ENCODE measurements at regions not wholly inside any gene's neighbourhood (a gene's known extent, or its start where the extent isn't known, plus 50 kb on each side); places are given as distances from the start of the nearest gene placed in this dataset.

DNA sequence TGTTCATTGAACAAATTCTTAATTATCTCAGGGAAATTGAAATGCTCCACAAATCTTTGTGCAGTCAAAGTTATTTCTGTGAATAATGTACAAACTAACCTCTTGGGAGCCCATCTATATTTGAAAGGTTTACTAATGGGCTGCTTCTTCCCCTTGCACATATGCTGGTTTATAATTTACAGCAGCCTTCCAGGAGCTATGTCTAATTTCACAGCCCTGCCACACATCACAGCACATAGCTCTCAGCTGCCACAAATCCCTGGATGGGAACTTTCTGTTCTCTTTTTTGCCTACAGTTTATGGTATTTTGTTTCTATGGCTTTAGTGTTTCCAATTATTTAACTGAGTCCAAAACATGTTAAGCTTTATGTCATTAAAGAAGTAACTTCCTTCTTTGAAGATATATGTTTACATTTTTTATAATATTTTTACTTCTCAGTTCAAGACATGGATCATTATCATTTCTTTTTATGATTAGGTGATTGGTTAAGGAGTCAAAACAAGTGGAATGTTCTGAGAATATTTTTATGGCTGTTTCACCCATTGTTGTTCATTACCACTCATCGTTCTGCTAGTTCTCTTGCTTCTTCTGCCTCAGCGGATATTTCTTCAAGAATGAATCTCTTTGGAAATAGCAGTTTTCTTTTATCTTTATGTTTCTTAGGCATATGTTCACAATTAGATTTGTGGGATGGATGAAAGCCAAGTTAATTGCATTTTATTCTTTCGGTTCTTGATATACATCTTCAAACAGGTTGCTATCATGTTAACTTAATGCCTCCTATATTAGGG is 475.6 kb upstream of the MIS18BP1 start:
- no peak for TF ChIP-seq POLR2A (IDR thresholded peaks at IDR 0.05)
- no peak for TF ChIP-seq EP300 (IDR thresholded peaks at IDR 0.05)
- TF ChIP-seq, protein P1, sequence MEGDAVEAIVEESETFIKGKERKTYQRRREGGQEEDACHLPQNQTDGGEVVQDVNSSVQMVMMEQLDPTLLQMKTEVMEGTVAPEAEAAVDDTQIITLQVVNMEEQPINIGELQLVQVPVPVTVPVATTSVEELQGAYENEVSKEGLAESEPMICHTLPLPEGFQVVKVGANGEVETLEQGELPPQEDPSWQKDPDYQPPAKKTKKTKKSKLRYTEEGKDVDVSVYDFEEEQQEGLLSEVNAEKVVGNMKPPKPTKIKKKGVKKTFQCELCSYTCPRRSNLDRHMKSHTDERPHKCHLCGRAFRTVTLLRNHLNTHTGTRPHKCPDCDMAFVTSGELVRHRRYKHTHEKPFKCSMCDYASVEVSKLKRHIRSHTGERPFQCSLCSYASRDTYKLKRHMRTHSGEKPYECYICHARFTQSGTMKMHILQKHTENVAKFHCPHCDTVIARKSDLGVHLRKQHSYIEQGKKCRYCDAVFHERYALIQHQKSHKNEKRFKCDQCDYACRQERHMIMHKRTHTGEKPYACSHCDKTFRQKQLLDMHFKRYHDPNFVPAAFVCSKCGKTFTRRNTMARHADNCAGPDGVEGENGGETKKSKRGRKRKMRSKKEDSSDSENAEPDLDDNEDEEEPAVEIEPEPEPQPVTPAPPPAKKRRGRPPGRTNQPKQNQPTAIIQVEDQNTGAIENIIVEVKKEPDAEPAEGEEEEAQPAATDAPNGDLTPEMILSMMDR (IDR thresholded peaks at IDR 0.05): no peak
- no peak for TF ChIP-seq POLR2AphosphoS5 (IDR thresholded peaks at IDR 0.05)
- Histone ChIP-seq H3K4me3 (no peak overlapping the region), H3K4me1 (no peaks in the 10 kb centered on the region), H3K27ac (no peak overlapping the region), H3K9me3 (no peaks in the 10 kb centered on the region), H3K27me3 (no peaks in the 10 kb centered on the region), H3K36me3 (no peaks in the 10 kb centered on the region)
- WGBS, 5 donors: 57 to 79% (median 65%) methylated on average over 3 of the region's 3 CpGs
- intact Hi-C loops (cut with DNase I; ENCODE audit: low total_unique reads): no loop called here
- no peak for DNase-seq

DNA sequence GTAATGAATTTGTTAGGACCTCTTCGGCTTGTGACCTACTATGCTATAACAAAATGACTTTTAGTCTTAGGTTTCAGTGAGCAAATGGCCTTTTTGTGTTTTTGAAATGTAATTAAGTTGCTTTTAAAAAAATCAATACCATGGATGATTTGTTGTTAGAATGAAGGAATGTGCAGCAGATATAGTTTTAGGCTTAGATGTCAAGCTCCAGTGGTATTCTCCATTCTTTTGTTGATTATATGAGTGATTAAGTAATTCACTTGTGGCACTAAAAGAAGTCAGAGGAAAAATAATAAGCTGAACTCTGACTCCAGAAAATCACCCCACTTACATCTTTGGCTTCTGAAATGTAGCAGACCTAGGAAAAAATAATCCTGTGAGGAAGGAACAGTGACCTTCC is 474.1 kb upstream of the MIS18BP1 start:
- 72 to 92% (median 81%) methylated on average over 1 of the region's 1 CpG for WGBS, 5 donors
- Histone ChIP-seq H3K9me3 (no peaks in the 10 kb centered on the region), H3K27me3 (no peaks in the 10 kb centered on the region), H3K4me1 (no peaks in the 10 kb centered on the region), H3K4me3 (no peak overlapping the region), H3K36me3 (no peaks in the 10 kb centered on the region), H3K27ac (no peak overlapping the region)
- intact Hi-C loops (cut with DNase I; ENCODE audit: low total_unique reads): no loop called here
- DNase-seq: no peak
- TF ChIP-seq, protein P1 (IDR thresholded peaks at IDR 0.05): no peak
- no peak for TF ChIP-seq POLR2AphosphoS5 (IDR thresholded peaks at IDR 0.05)
- no peak for TF ChIP-seq POLR2A (IDR thresholded peaks at IDR 0.05)
- TF ChIP-seq EP300 (IDR thresholded peaks at IDR 0.05): no peak

DNA sequence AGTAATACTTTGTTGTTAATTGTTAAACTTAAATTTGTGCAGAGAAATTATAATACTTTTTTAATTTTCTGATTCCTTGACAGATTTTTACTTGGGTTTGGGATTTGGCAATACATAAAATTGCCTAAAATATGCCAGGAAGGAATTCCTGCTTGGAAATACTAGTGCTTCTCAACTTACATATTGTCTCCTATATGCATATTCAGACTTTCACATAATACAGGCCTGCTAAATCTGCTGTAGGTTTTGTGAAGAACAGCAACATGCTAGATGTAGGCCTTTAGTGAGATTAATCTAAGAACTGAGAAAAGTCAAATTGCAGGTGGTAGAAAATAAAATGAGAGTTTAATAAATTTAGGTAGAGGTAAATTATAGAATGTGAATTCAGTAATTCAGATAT is 468.5 kb upstream of the MIS18BP1 start:
- Histone ChIP-seq H3K4me1 (no peaks in the 10 kb centered on the region), H3K27me3 (no peaks in the 10 kb centered on the region), H3K4me3 (no peak overlapping the region), H3K9me3 (no peaks in the 10 kb centered on the region), H3K27ac (no peak overlapping the region), H3K36me3 (no peaks in the 10 kb centered on the region)
- intact Hi-C loops (cut with DNase I; ENCODE audit: low total_unique reads): no loop called here
- no peak for DNase-seq
- TF ChIP-seq, protein P1 (IDR thresholded peaks at IDR 0.05): no peak
- TF ChIP-seq POLR2A (IDR thresholded peaks at IDR 0.05): no peak
- TF ChIP-seq POLR2AphosphoS5 (IDR thresholded peaks at IDR 0.05): no peak
- no peak for TF ChIP-seq EP300 (IDR thresholded peaks at IDR 0.05)

DNA sequence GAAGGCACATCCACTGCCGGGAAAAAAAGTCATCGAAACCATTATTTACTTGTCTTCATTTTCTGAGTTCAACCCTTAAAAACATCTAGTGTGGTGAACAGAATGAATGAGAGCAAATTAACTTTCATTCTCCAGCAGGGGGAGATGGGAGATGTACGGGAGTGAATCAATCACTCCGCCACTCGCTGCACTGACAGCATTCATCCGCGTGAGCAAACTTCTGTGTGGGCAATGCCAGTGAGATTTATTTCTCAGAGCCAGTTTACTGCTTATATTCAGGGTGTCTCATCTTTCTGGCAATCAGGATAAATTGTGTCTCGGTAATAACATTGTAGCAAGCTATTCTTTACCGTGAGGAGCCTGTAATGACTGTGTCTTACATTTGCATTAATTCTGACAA is 463.6 kb upstream of the MIS18BP1 start:
- peak in 1 of 2 donors; percentile 9 for DNase-seq

More for the DNA sequence above, 463.6 kb upstream of the MIS18BP1 start:
- no peaks in the 10 kb centered on the region for H3K27me3 ChIP-seq
- H3K4me1 ChIP-seq: no peaks in the 10 kb centered on the region
- WGBS, 5 donors: 74 to 77% (median 76%) methylated on average over 9 of the region's 9 CpGs
- H3K27ac ChIP-seq: no peak overlapping the region
- TF ChIP-seq POLR2AphosphoS5 (IDR thresholded peaks at IDR 0.05) (no peak), POLR2A (IDR thresholded peaks at IDR 0.05) (no peak), EP300 (IDR thresholded peaks at IDR 0.05) (no peak)
- TF ChIP-seq, protein P1 (IDR thresholded peaks at IDR 0.05): no peak
- H3K9me3 ChIP-seq: peaks cover 0 to 8% (median 0%) of the 10 kb centered on the region in 4 donors
- H3K36me3 ChIP-seq: no peaks in the 10 kb centered on the region
- intact Hi-C loops (cut with DNase I; ENCODE audit: low total_unique reads): no loop called here
- H3K4me3 ChIP-seq: no peak overlapping the region
